NCI-H82 treated with DMSO at 0.1 percent for 48 hours (cell line): ENCODE measurements at regions not wholly inside any gene's neighbourhood (a gene's known extent, or its start where the extent isn't known, plus 50 kb on each side); places are given as distances from the start of the nearest gene placed in this dataset.
"Not testable (repeated sequence)": the region's sequence is repeated elsewhere in the genome, so short reads cannot be mapped to it uniquely, and the experiment has no call there.

Source experiments
- DNase-seq: peaks from one replicate; lab custom pipeline; 2025; ENCODE audit not compliant: unreplicated experiment; lab: John Stamatoyannopoulos, UW

GRCh38 chr12:58412461-58413060 lies 471.2 kb downstream of the ATP23 start:
- DNase-seq: no peak

- no peak for DNase-seq
These were observed 472.4 kb downstream of the ATP23 start for GRCh38 chr12:58413794-58414193.

DNA sequence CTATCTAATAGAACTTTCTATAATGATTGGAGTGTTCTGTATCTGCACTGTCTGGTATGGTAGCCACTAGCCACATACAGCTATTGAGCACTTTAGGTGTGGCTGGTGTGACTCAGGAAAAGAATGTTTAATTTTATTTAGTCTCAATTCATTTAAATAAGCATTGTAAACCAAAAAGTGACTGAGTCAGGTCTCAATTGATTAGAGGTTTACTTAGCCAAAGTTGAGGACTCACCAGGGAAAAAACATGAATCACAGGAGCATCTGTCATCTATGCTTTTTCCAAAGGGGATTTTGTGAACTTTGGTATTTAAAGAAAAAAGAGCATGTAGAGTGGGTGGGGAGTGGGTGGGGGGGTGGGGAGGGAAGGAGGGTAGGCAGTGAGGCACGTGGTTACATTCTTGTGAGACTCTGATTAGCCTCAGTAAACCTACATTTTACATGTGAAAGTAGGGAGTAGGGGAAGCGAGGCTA lies 473.1 kb downstream of the ATP23 start:
- DNase-seq: no peak

- DNase-seq: no peak
These were observed 474.3 kb downstream of the ATP23 start for GRCh38 chr12:58415716-58416115.

DNA sequence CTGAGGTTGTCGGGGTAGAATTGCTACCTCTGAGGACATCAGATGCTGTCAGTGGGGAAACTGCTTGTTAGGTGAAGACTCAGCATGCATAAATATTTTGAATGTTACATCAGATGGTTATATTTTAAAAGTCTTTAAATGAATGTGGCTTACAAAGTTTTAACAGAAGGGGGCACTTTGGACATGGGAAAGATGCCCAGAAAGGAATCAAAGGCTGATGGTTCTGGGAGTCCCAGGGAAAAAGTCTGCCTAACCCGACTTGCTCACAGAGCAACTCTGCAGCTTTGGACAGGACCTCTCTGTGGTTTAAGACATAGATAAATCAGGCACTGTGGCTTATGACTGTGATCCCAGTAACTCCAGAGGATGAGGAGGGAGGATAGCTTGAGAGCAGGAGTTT lies 474.9 kb downstream of the ATP23 start:
- DNase-seq: no peak

DNA sequence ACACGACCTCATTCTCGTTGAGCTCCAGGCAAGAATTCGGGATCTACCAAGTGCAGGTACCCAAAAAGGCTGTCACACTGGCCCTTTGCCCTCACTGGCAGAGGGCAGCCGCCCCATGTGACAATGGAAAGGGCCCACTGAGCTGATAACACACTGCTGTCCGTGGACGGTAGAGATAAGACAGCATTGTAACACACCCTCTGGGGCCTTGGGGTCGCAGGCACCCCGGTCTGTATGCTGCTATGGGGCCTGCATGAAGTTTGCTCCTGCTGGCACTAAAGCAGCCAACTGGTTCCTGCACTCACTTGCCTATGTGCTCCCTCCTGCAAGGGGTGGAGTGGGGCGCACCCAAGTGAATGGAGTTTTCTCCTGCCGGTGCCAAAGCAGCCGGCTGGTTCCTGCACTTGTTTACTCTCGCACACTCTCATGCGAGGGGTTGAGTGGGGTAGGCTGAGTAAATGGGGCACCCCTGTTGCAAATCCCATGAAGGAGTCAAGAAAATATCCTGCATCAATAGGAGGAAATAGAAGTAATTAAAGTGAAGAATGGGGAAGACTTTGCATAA lies 477.9 kb downstream of the ATP23 start:
- no peak for DNase-seq

DNA sequence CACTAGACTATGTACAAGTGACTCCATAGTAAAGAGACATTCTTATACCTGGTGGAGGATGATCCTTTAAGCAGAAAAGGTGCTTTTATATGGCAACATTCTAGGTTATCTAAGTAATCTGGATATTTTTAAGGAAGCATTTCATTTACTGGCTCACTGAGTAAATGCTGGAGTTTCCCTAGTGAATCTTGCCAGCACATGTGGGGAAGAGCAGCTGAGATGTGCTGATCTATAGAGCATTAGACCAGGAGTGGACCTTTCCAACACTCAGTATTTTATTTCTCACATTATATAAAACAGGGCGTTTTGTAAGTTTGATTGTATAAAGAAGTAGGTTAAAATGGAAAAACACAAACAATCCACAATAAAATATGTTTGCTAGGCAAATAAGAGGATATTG lies 478.5 kb downstream of the ATP23 start:
- DNase-seq: no peak

GRCh38 chr12:58420503-58420902 lies 479.1 kb downstream of the ATP23 start:
- DNase-seq: no peak

- no peak for DNase-seq
These were observed 480.6 kb downstream of the ATP23 start for GRCh38 chr12:58421990-58422389.

GRCh38 chr12:58424735-58425392 lies 483.5 kb downstream of the ATP23 start:
- no peak for DNase-seq

GRCh38 chr12:58425481-58426392 lies 484.4 kb downstream of the ATP23 start:
- no peak for DNase-seq

- DNase-seq: not testable (repeated sequence)
These were observed 485.1 kb downstream of the ATP23 start for GRCh38 chr12:58426437-58426836.

DNA sequence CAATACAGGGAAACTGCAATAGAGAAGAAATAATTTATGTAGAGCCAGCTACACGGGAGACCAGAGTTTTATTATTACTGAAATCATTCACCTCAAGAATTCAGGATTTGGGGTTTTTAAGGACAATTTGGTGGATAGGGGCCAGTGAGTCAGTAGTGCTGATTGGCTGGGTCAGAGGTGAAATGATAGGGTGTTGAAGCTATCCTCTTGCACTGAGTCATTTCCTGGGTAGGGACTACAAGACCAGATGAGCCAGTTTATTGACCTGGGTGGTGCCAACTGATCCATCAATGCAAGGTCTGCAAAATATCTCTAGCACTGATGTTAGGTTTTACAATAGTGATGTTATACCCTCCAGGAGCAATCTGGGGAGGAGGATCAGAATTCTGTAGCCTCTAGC lies 486.3 kb downstream of the LRIG3 start:
- DNase-seq: no peak

GRCh38 chr12:58434726-58435125 lies 485.6 kb downstream of the LRIG3 start:
- DNase-seq: no peak

DNA sequence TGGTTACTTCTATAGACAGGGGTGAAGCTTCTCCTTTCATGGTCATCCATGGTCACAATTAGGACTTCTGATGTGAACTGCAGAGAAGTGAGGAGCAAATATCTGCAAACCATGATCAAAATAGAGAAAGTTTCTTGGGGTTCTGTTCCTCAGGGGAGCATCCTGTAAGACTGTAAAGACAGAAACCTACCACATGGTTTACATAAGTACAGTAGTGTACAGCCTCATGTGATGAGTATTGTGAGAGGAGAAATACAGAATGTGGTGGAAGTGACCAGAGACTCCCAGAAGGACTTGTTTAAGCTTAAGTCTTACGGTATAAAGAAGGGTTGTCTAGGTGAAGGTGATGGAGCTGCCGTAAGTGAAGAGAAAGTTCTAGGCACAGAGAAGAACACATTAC lies 484.7 kb downstream of the LRIG3 start:
- DNase-seq: no peak

GRCh38 chr12:58441483-58441882 lies 478.8 kb downstream of the LRIG3 start:
- no peak for DNase-seq

- no peak for DNase-seq
These were observed 476.9 kb downstream of the LRIG3 start for GRCh38 chr12:58443273-58443980.

DNA sequence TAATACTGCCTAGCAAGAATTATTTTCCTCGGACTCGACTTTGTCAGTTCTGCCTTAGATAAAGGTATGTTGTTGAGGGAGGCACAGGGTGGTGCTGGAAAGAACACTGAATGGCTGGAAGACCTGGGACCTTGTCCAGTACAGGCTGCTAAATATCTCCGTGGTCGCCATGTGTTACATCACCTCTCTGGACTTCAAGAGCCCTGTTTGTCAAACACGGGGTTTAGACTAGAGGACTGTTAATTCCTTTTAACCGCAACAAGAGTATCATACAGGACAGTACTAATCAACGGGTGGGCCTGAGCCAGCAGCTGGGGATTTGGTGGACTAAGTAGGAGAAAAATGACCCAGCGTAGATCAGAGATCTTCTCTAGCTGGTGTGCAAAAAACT lies 476.3 kb downstream of the LRIG3 start:
- no peak for DNase-seq

DNA sequence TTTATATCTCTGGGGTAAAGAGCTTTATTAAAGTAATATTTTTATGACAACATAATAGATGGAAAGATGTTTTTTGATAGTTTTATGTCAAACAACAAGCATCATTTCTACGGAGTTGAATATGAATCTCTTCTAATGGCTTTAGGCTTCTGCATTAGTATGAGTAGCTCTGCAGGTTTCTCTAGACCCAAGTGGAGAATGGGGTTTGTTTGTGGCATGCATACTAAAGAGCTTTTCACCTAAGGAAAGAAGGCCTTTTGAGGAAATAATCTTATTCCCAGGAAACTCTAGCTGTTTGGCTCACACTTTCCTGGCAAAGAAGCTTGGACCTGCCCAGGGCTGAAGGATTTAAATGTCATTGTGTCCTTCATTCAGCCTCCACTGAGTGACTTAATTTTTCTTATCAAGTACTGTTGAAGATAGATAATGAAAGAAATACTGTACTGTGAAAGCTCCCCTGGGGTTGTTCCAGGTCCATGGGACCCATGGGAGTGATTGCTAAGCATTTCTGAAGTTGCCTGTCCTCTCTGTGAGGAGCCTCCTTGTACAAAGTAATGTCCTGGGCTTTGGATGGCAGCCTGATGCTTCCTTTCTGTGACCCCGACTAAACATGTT lies 469.3 kb downstream of the LRIG3 start:
- DNase-seq: no peak

DNA sequence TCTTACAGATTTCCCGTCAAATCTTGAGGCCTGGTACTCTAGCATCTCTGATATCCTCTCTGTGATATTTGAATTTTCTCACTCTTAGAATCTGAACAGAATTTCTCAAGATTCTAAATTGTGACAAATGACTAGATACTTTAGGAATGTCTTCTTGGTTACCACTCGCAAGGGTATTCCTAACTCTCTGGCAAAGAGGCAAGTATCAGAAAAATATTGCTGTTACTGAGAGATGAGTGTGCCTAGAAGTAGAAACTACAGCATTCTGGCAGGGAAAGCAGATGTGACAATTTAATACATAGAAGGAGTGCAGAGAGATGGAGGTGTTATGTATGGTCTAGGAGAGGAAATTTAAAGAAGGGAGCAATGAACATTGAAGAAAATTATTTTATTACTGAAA lies 467.8 kb downstream of the LRIG3 start:
- no peak for DNase-seq

- DNase-seq: no peak
These were observed 467.0 kb downstream of the LRIG3 start for GRCh38 chr12:58453306-58453705.
